GM18511 (cell line): ENCODE measurements at regions not wholly inside any gene's neighbourhood (a gene's known extent, or its start where the extent isn't known, plus 50 kb on each side); places are given as distances from the start of the nearest gene placed in this dataset.
"Not testable (repeated sequence)": the region's sequence is repeated elsewhere in the genome, so short reads cannot be mapped to it uniquely, and the experiment has no call there.

Experiments used
- ATAC-seq: cut with Tn5 transposase; IDR thresholded peaks from one replicate; pipeline ENCODE4 v1.9.1; 2021; ENCODE audit warnings: mild to moderate bottlenecking, moderate library complexity; ENCODE audit not compliant: unreplicated experiment

- no peak for ATAC-seq
Measured at GRCh38 chr16:87041286-87041685, 275.9 kb downstream of the C16orf95 start.

GRCh38 chr16:87042551-87043230 lies 274.5 kb downstream of the C16orf95 start:
- no peak for ATAC-seq

- ATAC-seq = no peak
Measured at GRCh38 chr16:87043231-87044031, 273.8 kb downstream of the C16orf95 start.

- ATAC-seq = no peak
Measured at GRCh38 chr16:87044032-87044382, 273.2 kb downstream of the C16orf95 start.

GRCh38 chr16:87044829-87045228 lies 272.4 kb downstream of the C16orf95 start:
- no peak for ATAC-seq

GRCh38 chr16:87045466-87046216 lies 271.6 kb downstream of the C16orf95 start:
- no peak for ATAC-seq

- ATAC-seq = no peak
Measured at GRCh38 chr16:87046235-87046634, 271.0 kb downstream of the C16orf95 start.

- ATAC-seq = no peak
Measured at GRCh38 chr16:87047221-87048037, 269.8 kb downstream of the C16orf95 start.

- no peak for ATAC-seq
Measured at GRCh38 chr16:87048038-87048729, 269.0 kb downstream of the C16orf95 start.

GRCh38 chr16:87048730-87049115 lies 268.5 kb downstream of the C16orf95 start:
- no peak for ATAC-seq

- not testable (repeated sequence) for ATAC-seq
Measured at GRCh38 chr16:87049216-87049615, 268.0 kb downstream of the C16orf95 start.

- no peak for ATAC-seq
Measured at GRCh38 chr16:87050142-87050541, 267.1 kb downstream of the C16orf95 start.

- no peak for ATAC-seq
Measured at GRCh38 chr16:87051526-87052320, 265.5 kb downstream of the C16orf95 start.

GRCh38 chr16:87052506-87052905 lies 264.7 kb downstream of the C16orf95 start:
- ATAC-seq = no peak

- no peak for ATAC-seq
Measured at GRCh38 chr16:87053016-87053982, 263.9 kb downstream of the C16orf95 start.

GRCh38 chr16:87054154-87054553 lies 263.0 kb downstream of the C16orf95 start:
- ATAC-seq = no peak

GRCh38 chr16:87054856-87055255 lies 262.3 kb downstream of the C16orf95 start:
- no peak for ATAC-seq

GRCh38 chr16:87056083-87056482 lies 261.1 kb downstream of the C16orf95 start:
- ATAC-seq = no peak
